CD14-positive monocyte (primary cell): ENCODE measurements at regions not wholly inside any gene's neighbourhood (a gene's known extent, or its start where the extent isn't known, plus 50 kb on each side); places are given as distances from the start of the nearest gene placed in this dataset.

ENCODE experiments used
- DNase-seq, 3 donors: peaks; one replicate each; pipeline ENCODE4 v3.0.0-alpha.2; 2011 to 2022
- H2AFZ ChIP-seq: 2 replicates; pipeline ENCODE4 v1.6.0; 2012; ENCODE audit warnings: mild to moderate bottlenecking, low read depth, low read length, inconsistent platforms; ENCODE audit not compliant: insufficient read depth, poor library complexity, severe bottlenecking
- H3K27ac ChIP-seq, 2 donors: 1 replicate in 1 of 2; 2 replicates in 1 of 2; pipeline ENCODE4 v1.5.1; 2012 to 2013; ENCODE audit warnings: low read length in 2 of 2, control low read depth in 1 of 2, inconsistent platforms in 1 of 2, low read depth in 1 of 2, mild to moderate bottlenecking in 1 of 2
- H3K27me3 ChIP-seq, 2 donors: one replicate each; pipeline versions ENCODE4 v1.6.0 to v1.6.1; 2011 to 2013; ENCODE audit warnings: low read length in 2 of 2; ENCODE audit not compliant: control insufficient read depth in 2 of 2, insufficient read depth in 2 of 2
- H3K36me3 ChIP-seq, 2 donors: replicated peaks in 1 of 2; 1 replicate in 1 of 2; 2 replicates in 1 of 2; pipeline versions ENCODE4 v1.5.1 to v1.6.1; 2012 to 2013; ENCODE audit warnings: low read length in 2 of 2, control low read depth in 1 of 2, inconsistent platforms in 1 of 2, mild to moderate bottlenecking in 1 of 2; ENCODE audit not compliant: insufficient read depth in 2 of 2, control insufficient read depth in 1 of 2
- H3K4me1 ChIP-seq, 2 donors: 1 replicate in 1 of 2; 2 replicates in 1 of 2; pipeline versions ENCODE4 v1.5.1 to v1.6.1; 2012 to 2013; ENCODE audit warnings: low read length in 2 of 2, control low read depth in 1 of 2, inconsistent platforms in 1 of 2, mild to moderate bottlenecking in 1 of 2, moderate library complexity in 1 of 2; ENCODE audit not compliant: insufficient read depth in 2 of 2, control insufficient read depth in 1 of 2
- H3K4me2 ChIP-seq: replicated peaks from 2 replicates; pipeline ENCODE3; 2012; ENCODE audit warnings: low read length, moderate library complexity, mild to moderate bottlenecking; ENCODE audit not compliant: poor library complexity, severe bottlenecking; ENCODE audit errors: extremely low read depth
- H3K4me3 ChIP-seq, 3 experiments: fragments of 200-600 bp in 1 of 3; sonication (generic) in 1 of 3; replicated peaks in 1 of 3; 1 replicate in 2 of 3; 2 replicates in 1 of 3; pipeline ENCODE4 v1.5.1; 2011 to 2013; ENCODE audit warnings: low read length in 3 of 3, mild to moderate bottlenecking in 3 of 3, control low read depth in 2 of 3, low read depth in 2 of 3, inconsistent platforms in 1 of 3, moderate library complexity in 1 of 3
- H3K79me2 ChIP-seq: 2 replicates; pipeline ENCODE4 v1.6.0; 2012; ENCODE audit warnings: mild to moderate bottlenecking, control low read depth, inconsistent platforms, low read length, moderate library complexity; ENCODE audit not compliant: insufficient read depth
- H3K9ac ChIP-seq: 2 replicates; pipeline ENCODE4 v1.6.0; 2017; ENCODE audit warnings: low read length, mild to moderate bottlenecking; ENCODE audit not compliant: insufficient read depth, poor library complexity, severe bottlenecking
- H3K9me3 ChIP-seq, 2 donors: replicated peaks in 1 of 2; 1 replicate in 1 of 2; 2 replicates in 1 of 2; pipeline versions ENCODE4 v1.5.1 to v1.6.1; 2012 to 2013; ENCODE audit warnings: low read length in 2 of 2, control low read depth in 1 of 2; ENCODE audit not compliant: control insufficient read depth in 1 of 2, insufficient read depth in 1 of 2
- H4K20me1 ChIP-seq: 2 replicates; pipeline ENCODE4 v1.6.0; 2012; ENCODE audit warnings: mild to moderate bottlenecking, low read length, control low read depth, moderate library complexity; ENCODE audit not compliant: insufficient read depth
- H3K27ac Mint-ChIP-seq, 7 donors: one replicate each; pipeline ENCODE4 v1.8.0; 2020; ENCODE audit warnings: mild to moderate bottlenecking in 7 of 7, mixed read lengths in 7 of 7, moderate library complexity in 6 of 7, inconsistent platforms in 2 of 7
- H3K27me3 Mint-ChIP-seq, 3 donors: one replicate each; pipeline ENCODE4 v1.8.0; 2021 to 2022; ENCODE audit warnings: low read depth in 3 of 3, mild to moderate bottlenecking in 3 of 3, mixed read lengths in 3 of 3, moderate library complexity in 3 of 3, inconsistent platforms in 1 of 3
- H3K36me3 Mint-ChIP-seq, 2 donors: one replicate each; pipeline ENCODE4 v1.8.0; 2020; ENCODE audit warnings: mixed read lengths in 2 of 2, inconsistent platforms in 1 of 2, mild to moderate bottlenecking in 1 of 2
- H3K4me1 Mint-ChIP-seq: one replicate; pipeline ENCODE4 v1.8.0; 2020; ENCODE audit warnings: mild to moderate bottlenecking, mixed read lengths
- H3K4me3 Mint-ChIP-seq, 2 donors: one replicate each; pipeline ENCODE4 v1.8.0; 2020; ENCODE audit warnings: mild to moderate bottlenecking in 2 of 2, mixed read lengths in 2 of 2, moderate library complexity in 1 of 2
- H3K9me3 Mint-ChIP-seq, 7 donors: one replicate each; pipeline ENCODE4 v1.8.0; 2020 to 2022; ENCODE audit warnings: mixed read lengths in 7 of 7, mild to moderate bottlenecking in 6 of 7, moderate library complexity in 6 of 7, inconsistent platforms in 2 of 7
- WGBS: methylation state at CpG from one replicate; pipeline ENCODE4 v1.1.5; 2013; ENCODE audit warnings: missing lambda C conversion rate; ENCODE audit not compliant: insufficient coverage; 5-methylcytosine and 5-hydroxymethylcytosine counted together
- intact Hi-C, 2 donors: fragments of 100-400 bp; cut with micrococcal nuclease; formaldehyde crosslinking; loops; one replicate each; pipeline versions ENCODE4 v1.15.0 to v1.15.1; 2023
- TF ChIP-seq, protein P1 (sequence below): fragments of 200-600 bp; IDR thresholded peaks from one replicate; pipeline ENCODE4 v1.8.0; 2022; ENCODE audit warnings: antibody characterized with exemption, mild to moderate bottlenecking

DNA sequence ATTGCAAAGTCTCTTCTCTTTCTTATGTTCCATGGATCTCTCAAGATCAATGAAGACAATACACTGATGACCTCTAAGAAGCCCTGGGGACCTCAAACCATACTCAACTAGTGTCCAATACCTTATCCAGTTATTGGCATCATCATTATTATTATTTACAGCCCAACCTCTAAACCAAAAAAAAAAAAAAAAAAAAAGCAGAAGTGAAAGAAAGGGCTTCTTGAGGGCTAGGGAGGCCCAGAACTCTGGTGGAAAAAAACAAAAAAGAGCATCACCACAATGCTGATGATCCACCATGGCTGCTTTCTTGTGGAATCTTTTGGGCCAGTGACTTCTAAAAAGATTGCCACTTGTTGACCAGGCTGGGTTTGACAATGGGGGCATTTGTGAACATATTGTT lies 324.9 kb downstream of the LPIN1 start:
- peak; percentile 10 to 33 (median 22) for DNase-seq
- peaks cover 21% of the 10 kb centered on the region for H3K4me1 Mint-ChIP-seq
- H3K4me3 Mint-ChIP-seq = no peak overlapping the region
- H2AFZ ChIP-seq = no peak overlapping the region
- intact Hi-C loops = no loop called here
- H3K27ac Mint-ChIP-seq = no peak overlapping the region
- H4K20me1 ChIP-seq = no peaks in the 10 kb centered on the region
- no peak overlapping the region for H3K27ac ChIP-seq
- H3K79me2 ChIP-seq = no peaks in the 10 kb centered on the region
- H3K4me2 ChIP-seq = no peak overlapping the region
- no peaks in the 10 kb centered on the region for H3K9me3 ChIP-seq
- no peaks in the 10 kb centered on the region for H3K36me3 ChIP-seq
- no peaks in the 10 kb centered on the region for H3K36me3 Mint-ChIP-seq
- H3K9me3 Mint-ChIP-seq = peaks cover 0 to 3% (median 0%) of the 10 kb centered on the region in 7 donors
- H3K9ac ChIP-seq = no peak overlapping the region
- H3K4me1 ChIP-seq = peaks cover 0 to 3% of the 10 kb centered on the region in 2 donors
- H3K4me3 ChIP-seq = no peak overlapping the region
- peaks cover 0 to 2% (median 1%) of the 10 kb centered on the region in 3 donors for H3K27me3 Mint-ChIP-seq
- TF ChIP-seq, protein P1, sequence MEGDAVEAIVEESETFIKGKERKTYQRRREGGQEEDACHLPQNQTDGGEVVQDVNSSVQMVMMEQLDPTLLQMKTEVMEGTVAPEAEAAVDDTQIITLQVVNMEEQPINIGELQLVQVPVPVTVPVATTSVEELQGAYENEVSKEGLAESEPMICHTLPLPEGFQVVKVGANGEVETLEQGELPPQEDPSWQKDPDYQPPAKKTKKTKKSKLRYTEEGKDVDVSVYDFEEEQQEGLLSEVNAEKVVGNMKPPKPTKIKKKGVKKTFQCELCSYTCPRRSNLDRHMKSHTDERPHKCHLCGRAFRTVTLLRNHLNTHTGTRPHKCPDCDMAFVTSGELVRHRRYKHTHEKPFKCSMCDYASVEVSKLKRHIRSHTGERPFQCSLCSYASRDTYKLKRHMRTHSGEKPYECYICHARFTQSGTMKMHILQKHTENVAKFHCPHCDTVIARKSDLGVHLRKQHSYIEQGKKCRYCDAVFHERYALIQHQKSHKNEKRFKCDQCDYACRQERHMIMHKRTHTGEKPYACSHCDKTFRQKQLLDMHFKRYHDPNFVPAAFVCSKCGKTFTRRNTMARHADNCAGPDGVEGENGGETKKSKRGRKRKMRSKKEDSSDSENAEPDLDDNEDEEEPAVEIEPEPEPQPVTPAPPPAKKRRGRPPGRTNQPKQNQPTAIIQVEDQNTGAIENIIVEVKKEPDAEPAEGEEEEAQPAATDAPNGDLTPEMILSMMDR = no peak
- no peaks in the 10 kb centered on the region for H3K27me3 ChIP-seq

DNA sequence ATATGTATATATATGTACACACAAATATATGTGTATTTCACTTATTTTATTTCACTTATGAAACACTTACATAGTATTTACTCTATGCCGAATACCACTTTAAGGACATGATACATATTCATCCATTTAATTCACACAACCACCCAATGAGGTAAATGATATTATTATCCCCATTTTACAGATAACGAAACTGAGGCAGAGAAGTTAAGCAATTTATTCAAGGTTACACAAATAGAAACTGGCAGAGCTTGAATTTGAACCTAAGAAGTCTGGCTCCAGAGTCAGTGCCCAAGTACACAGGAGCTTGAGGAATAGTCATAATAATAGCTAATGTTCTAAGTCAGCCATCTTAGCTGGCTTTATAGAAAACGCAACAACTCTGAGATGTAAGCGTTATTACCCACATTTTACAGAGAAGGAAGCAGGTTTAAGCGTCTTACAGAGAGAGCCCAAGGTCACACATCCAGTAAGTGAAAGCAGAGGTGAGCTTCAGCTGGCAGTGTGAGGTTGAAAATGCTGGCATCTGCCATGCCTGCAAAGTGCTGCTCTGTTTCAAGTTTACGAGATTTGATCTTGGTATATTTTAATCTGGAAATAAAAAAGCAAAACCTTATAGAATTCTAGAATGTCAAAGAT lies 326.9 kb downstream of the LPIN1 start:
- peaks cover 2 to 3% (median 3%) of the 10 kb centered on the region in 3 donors for H3K27me3 Mint-ChIP-seq
- intact Hi-C loops = no loop called here

More for the DNA sequence above, 326.9 kb downstream of the LPIN1 start:
- Histone ChIP-seq H3K36me3 (no peaks in the 10 kb centered on the region), H2AFZ (no peak overlapping the region), H3K4me2 (no peak overlapping the region), H3K9ac (no peak overlapping the region), H4K20me1 (no peaks in the 10 kb centered on the region), H3K79me2 (no peaks in the 10 kb centered on the region), H3K4me1 (peaks cover 0 to 3% of the 10 kb centered on the region in 2 donors), H3K27ac (no peak overlapping the region), H3K27me3 (no peaks in the 10 kb centered on the region), H3K9me3 (no peaks in the 10 kb centered on the region), H3K4me3 (no peak overlapping the region)
- TF ChIP-seq, protein P1 = no peak
- Mint-ChIP-seq H3K9me3 (peaks cover 0 to 3% (median 0%) of the 10 kb centered on the region in 7 donors), H3K27ac (no peak overlapping the region), H3K4me3 (no peak overlapping the region), H3K4me1 (peaks cover 18% of the 10 kb centered on the region), H3K36me3 (no peaks in the 10 kb centered on the region)
- 100% methylated on average over 1 of the region's 6 CpGs for WGBS
- DNase-seq = no peak
